HG02623 (cell line): ENCODE measurements at regions not wholly inside any gene's neighbourhood (a gene's known extent, or its start where the extent isn't known, plus 50 kb on each side); places are given as distances from the start of the nearest gene placed in this dataset.
"Not testable (repeated sequence)": the region's sequence is repeated elsewhere in the genome, so short reads cannot be mapped to it uniquely, and the experiment has no call there.

Source experiments
- ATAC-seq: cut with Tn5 transposase; IDR thresholded peaks from one replicate; pipeline ENCODE4 v1.9.1; 2021; ENCODE audit warnings: moderate library complexity; ENCODE audit not compliant: unreplicated experiment

- no peak for ATAC-seq
Observed at GRCh38 chr6:40705354-40705753, 118.2 kb upstream of the LRFN2 start.

GRCh38 chr6:40701352-40702007 is 114.3 kb upstream of the LRFN2 start:
- ATAC-seq = no peak

GRCh38 chr6:40700006-40700580 is 112.9 kb upstream of the LRFN2 start:
- ATAC-seq = no peak

- ATAC-seq = no peak
Observed at GRCh38 chr6:40695750-40696415, 108.7 kb upstream of the LRFN2 start.

GRCh38 chr6:40695114-40695513 is 108.0 kb upstream of the LRFN2 start:
- no peak for ATAC-seq

- no peak for ATAC-seq
Observed at GRCh38 chr6:40693768-40694167, 106.6 kb upstream of the LRFN2 start.

- no peak for ATAC-seq
Observed at GRCh38 chr6:40692337-40692736, 105.2 kb upstream of the LRFN2 start.

- no peak for ATAC-seq
Observed at GRCh38 chr6:40689185-40689584, 102.0 kb upstream of the LRFN2 start.

- ATAC-seq = no peak
Observed at GRCh38 chr6:40688214-40688761, 101.1 kb upstream of the LRFN2 start.

- ATAC-seq = no peak
Observed at GRCh38 chr6:40685862-40686261, 98.7 kb upstream of the LRFN2 start.

GRCh38 chr6:40681622-40682021 is 94.5 kb upstream of the LRFN2 start:
- no peak for ATAC-seq

GRCh38 chr6:40678941-40679340 is 91.8 kb upstream of the LRFN2 start:
- no peak for ATAC-seq

- ATAC-seq = no peak
Observed at GRCh38 chr6:40674170-40674569, 87.0 kb upstream of the LRFN2 start.

- no peak for ATAC-seq
Observed at GRCh38 chr6:40672087-40672486, 84.9 kb upstream of the LRFN2 start.

GRCh38 chr6:40671694-40672050 is 84.5 kb upstream of the LRFN2 start:
- ATAC-seq = no peak

GRCh38 chr6:40671001-40671693 is 84.0 kb upstream of the LRFN2 start:
- no peak for ATAC-seq

GRCh38 chr6:40669343-40669742 is 82.2 kb upstream of the LRFN2 start:
- ATAC-seq = no peak

GRCh38 chr6:40668203-40668602 is 81.0 kb upstream of the LRFN2 start:
- no peak for ATAC-seq

GRCh38 chr6:40666530-40666929 is 79.4 kb upstream of the LRFN2 start:
- ATAC-seq = no peak

GRCh38 chr6:40661726-40662125 is 74.6 kb upstream of the LRFN2 start:
- ATAC-seq = no peak

- ATAC-seq = not testable (repeated sequence)
Observed at GRCh38 chr6:40656772-40657171, 69.6 kb upstream of the LRFN2 start.

- ATAC-seq = no peak
Observed at GRCh38 chr6:40654828-40655227, 67.7 kb upstream of the LRFN2 start.
